OCI-LY1 (cell line): ENCODE measurements at regions not wholly inside any gene's neighbourhood (a gene's known extent, or its start where the extent isn't known, plus 50 kb on each side); places are given as distances from the start of the nearest gene placed in this dataset.

Experiments used
- EZH2 ChIP-seq: fragments of 200-600 bp; sonication (generic), shearing (Covaris generic); IDR thresholded peaks from 2 replicates; pipeline ENCODE4 v1.8.0; 2017; ENCODE audit warnings: borderline replicate concordance, mixed run types, mild to moderate bottlenecking, antibody characterized with exemption, low read length, moderate library complexity, mixed read lengths
- TF ChIP-seq, protein P1 (sequence below): fragments of 200-600 bp; sonication (generic), shearing (Covaris generic); IDR thresholded peaks from 2 replicates; pipeline ENCODE4 v1.5.1; 2017; ENCODE audit warnings: mild to moderate bottlenecking, antibody characterized with exemption, low read length, moderate library complexity, mixed read lengths

- TF ChIP-seq, protein P1, sequence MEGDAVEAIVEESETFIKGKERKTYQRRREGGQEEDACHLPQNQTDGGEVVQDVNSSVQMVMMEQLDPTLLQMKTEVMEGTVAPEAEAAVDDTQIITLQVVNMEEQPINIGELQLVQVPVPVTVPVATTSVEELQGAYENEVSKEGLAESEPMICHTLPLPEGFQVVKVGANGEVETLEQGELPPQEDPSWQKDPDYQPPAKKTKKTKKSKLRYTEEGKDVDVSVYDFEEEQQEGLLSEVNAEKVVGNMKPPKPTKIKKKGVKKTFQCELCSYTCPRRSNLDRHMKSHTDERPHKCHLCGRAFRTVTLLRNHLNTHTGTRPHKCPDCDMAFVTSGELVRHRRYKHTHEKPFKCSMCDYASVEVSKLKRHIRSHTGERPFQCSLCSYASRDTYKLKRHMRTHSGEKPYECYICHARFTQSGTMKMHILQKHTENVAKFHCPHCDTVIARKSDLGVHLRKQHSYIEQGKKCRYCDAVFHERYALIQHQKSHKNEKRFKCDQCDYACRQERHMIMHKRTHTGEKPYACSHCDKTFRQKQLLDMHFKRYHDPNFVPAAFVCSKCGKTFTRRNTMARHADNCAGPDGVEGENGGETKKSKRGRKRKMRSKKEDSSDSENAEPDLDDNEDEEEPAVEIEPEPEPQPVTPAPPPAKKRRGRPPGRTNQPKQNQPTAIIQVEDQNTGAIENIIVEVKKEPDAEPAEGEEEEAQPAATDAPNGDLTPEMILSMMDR = no peak
- no peak for TF ChIP-seq EZH2
Observed at GRCh38 chr14:30267141-30267540, 291.8 kb upstream of the G2E3 start.
